ENCODE measurements at regions not wholly inside any gene's neighbourhood (a gene's known extent, or its start where the extent isn't known, plus 50 kb on each side); places are given as distances from the start of the nearest gene placed in this dataset.

DNA sequence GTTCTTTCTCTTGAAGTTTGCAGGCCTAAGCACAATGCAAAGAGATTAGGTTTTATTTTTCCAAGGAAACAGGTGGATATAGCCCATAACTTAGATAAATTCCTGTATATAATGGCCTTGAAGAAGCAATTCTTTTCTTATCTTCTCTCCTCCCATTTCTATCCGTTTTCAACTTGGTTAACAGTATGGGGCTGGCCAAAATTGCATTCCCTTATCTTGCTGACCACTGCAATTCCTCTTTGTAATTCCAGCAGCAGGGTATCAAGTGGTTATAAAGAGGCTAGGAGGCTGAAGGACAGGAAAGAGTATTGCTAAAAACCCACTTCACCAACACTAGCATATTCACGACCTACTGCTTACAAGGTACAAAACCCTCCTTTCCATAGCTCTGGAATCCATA, 643.5 kb upstream of the ID4 start (continued):
- TF ChIP-seq, protein P1, sequence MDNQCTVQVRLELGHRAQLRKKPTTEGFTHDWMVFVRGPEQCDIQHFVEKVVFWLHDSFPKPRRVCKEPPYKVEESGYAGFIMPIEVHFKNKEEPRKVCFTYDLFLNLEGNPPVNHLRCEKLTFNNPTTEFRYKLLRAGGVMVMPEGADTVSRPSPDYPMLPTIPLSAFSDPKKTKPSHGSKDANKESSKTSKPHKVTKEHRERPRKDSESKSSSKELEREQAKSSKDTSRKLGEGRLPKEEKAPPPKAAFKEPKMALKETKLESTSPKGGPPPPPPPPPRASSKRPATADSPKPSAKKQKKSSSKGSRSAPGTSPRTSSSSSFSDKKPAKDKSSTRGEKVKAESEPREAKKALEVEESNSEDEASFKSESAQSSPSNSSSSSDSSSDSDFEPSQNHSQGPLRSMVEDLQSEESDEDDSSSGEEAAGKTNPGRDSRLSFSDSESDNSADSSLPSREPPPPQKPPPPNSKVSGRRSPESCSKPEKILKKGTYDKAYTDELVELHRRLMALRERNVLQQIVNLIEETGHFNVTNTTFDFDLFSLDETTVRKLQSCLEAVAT (IDR thresholded peaks at IDR 0.05) = no peak
- no peak for TF ChIP-seq MYC (IDR thresholded peaks at IDR 0.05; ENCODE audit: insufficient read depth, insufficient read length, insufficient replicate concordance, low read length, severe bottlenecking)
- no peak for TF ChIP-seq BHLHE40 (IDR thresholded peaks at IDR 0.05; ENCODE audit: borderline replicate concordance in 1 of 2, low read depth in 2 of 2, low read length in 1 of 2)
- TF ChIP-seq, protein P2, sequence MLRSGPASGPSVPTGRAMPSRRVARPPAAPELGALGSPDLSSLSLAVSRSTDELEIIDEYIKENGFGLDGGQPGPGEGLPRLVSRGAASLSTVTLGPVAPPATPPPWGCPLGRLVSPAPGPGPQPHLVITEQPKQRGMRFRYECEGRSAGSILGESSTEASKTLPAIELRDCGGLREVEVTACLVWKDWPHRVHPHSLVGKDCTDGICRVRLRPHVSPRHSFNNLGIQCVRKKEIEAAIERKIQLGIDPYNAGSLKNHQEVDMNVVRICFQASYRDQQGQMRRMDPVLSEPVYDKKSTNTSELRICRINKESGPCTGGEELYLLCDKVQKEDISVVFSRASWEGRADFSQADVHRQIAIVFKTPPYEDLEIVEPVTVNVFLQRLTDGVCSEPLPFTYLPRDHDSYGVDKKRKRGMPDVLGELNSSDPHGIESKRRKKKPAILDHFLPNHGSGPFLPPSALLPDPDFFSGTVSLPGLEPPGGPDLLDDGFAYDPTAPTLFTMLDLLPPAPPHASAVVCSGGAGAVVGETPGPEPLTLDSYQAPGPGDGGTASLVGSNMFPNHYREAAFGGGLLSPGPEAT (IDR thresholded peaks at IDR 0.05; ENCODE audit: low read depth) = no peak
- TF ChIP-seq, protein P3, sequence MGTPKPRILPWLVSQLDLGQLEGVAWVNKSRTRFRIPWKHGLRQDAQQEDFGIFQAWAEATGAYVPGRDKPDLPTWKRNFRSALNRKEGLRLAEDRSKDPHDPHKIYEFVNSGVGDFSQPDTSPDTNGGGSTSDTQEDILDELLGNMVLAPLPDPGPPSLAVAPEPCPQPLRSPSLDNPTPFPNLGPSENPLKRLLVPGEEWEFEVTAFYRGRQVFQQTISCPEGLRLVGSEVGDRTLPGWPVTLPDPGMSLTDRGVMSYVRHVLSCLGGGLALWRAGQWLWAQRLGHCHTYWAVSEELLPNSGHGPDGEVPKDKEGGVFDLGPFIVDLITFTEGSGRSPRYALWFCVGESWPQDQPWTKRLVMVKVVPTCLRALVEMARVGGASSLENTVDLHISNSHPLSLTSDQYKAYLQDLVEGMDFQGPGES (IDR thresholded peaks at IDR 0.05) = no peak
- TF ChIP-seq SP1 (IDR thresholded peaks at IDR 0.05; ENCODE audit: low read depth, low read length) = no peak
- no peak for TF ChIP-seq EP300 (IDR thresholded peaks at IDR 0.05; ENCODE audit: borderline replicate concordance in 1 of 2, control insufficient read depth in 1 of 2, low read depth in 2 of 2, low read length in 2 of 2)

DNA sequence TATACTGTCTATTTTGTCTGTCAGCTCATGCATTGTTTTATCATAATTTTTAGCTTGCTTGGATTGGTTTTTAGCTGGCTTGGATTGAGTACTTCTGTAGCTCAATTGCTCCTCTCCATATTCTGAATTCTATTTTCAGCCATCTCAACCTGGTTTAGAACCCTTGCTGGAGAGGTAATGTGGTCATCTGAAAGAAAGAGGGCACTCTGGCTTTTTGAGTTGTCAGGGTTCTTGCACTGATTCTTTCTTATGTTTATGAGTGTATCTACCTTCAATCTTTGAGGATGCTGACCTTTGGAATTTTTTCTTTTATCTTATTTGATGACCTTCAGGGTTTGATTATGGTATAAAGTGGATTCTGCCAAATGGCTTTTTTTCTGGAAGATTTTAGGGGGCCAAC, 632.7 kb upstream of the ID4 start:
- Histone ChIP-seq H2AFZ (ENCODE audit: control insufficient read depth, low read depth, low read length) (no peak overlapping the region), H3K9ac (ENCODE audit: control insufficient read depth, insufficient read depth, low read length) (no peak overlapping the region), H3K4me3 (no peak overlapping the region), H3K4me1 (ENCODE audit: control insufficient read depth, insufficient read depth, low read length) (no peaks in the 10 kb centered on the region), H3K27ac (ENCODE audit: control insufficient read depth, insufficient read depth) (no peak overlapping the region), H3K9me3 (replicated peaks; ENCODE audit: control insufficient read depth, insufficient read depth, low read length) (no peaks in the 10 kb centered on the region), H4K20me1 (ENCODE audit: control insufficient read depth, insufficient read depth) (no peaks in the 10 kb centered on the region), H3K27me3 (replicated peaks in 1 of 2; ENCODE audit: control insufficient read depth in 2 of 2, insufficient read depth in 2 of 2, low read length in 1 of 2) (no peaks in the 10 kb centered on the region), H3K36me3 (ENCODE audit: control insufficient read depth in 2 of 2, insufficient read depth in 2 of 2, low read length in 1 of 2) (no peaks in the 10 kb centered on the region), H3K79me2 (ENCODE audit: control insufficient read depth, insufficient read depth, low read length) (no peaks in the 10 kb centered on the region), H3K4me2 (ENCODE audit: control insufficient read depth, insufficient read depth) (no peak overlapping the region)
- ChIA-PET CTCF (no interaction called here), SMC1A (ENCODE audit: uncharacterized antibody, unreplicated experiment) (no interaction called here), RAD21 (ENCODE audit: unreplicated experiment) (no interaction called here), POLR2A (no interaction called here)
- no peak for TF ChIP-seq RB1 (IDR thresholded peaks at IDR 0.05; ENCODE audit: borderline replicate concordance)
- TF ChIP-seq NFYA (IDR thresholded peaks at IDR 0.05; ENCODE audit: borderline replicate concordance, low read depth, low read length) = no peak
- no peak for TF ChIP-seq YY1 (IDR thresholded peaks at IDR 0.05; ENCODE audit: low read depth, low read length)
- TF ChIP-seq SMAD5 (IDR thresholded peaks at IDR 0.05; ENCODE audit: low read depth) = no peak
- no peak for TF ChIP-seq TAF1 (IDR thresholded peaks at IDR 0.05; ENCODE audit: borderline replicate concordance, low read depth, low read length)
- no peak for TF ChIP-seq SRF (IDR thresholded peaks at IDR 0.05; ENCODE audit: low read depth in 2 of 2, low read length in 2 of 2)
- no peak for TF ChIP-seq IRF4 (IDR thresholded peaks at IDR 0.05; ENCODE audit: low read depth, low read length)
- TF ChIP-seq MYC (IDR thresholded peaks at IDR 0.05; ENCODE audit: insufficient read depth, insufficient read length, insufficient replicate concordance, low read length, severe bottlenecking) = no peak
- no peak for TF ChIP-seq ZNF217 (IDR thresholded peaks at IDR 0.05)
- TF ChIP-seq RELA (IDR thresholded peaks at IDR 0.05; ENCODE audit: borderline replicate concordance, partially characterized antibody) = no peak
- no peak for TF ChIP-seq TCF12 (IDR thresholded peaks at IDR 0.05; ENCODE audit: low read depth, low read length)
- in situ Hi-C loops (cut with MboI) (no loop called here), intact Hi-C loops (cut with micrococcal nuclease; ENCODE audit: unreplicated experiment) (no loop called here)
- no peak for FAIRE-seq
- DNase-seq (ENCODE audit: low read depth, low spot score) = no peak
- ATAC-seq = no peak
- no TSS peak for BruUV-seq (replicated peaks)

All from GM12878 (cell line).